ENCODE measurements at regions not wholly inside any gene's neighbourhood (a gene's known extent, or its start where the extent isn't known, plus 50 kb on each side); places are given as distances from the start of the nearest gene placed in this dataset.
A peak's percentile ranks its signal among the peaks of the same experiment; 100 is the strongest.

DNA sequence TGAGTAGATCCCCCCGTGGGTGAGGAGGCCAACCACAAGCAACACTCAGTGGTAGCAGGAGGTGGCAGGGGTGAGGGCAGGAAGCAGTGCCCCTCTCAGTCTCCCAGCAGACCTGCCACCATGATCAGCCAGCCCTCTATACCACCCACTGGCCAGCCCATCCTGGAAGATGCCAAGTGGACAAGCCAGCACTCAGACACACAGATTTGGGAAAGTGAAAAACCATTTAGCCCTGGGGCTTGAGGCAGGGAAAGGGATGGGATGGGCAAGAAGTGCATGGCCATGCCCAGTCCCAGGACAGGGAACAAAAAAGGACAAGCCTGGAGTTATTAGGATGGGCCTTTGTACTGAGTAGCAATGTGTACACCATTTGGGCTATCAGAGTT lies 76.9 kb downstream of the HFE start:
- TF ChIP-seq, protein P1, sequence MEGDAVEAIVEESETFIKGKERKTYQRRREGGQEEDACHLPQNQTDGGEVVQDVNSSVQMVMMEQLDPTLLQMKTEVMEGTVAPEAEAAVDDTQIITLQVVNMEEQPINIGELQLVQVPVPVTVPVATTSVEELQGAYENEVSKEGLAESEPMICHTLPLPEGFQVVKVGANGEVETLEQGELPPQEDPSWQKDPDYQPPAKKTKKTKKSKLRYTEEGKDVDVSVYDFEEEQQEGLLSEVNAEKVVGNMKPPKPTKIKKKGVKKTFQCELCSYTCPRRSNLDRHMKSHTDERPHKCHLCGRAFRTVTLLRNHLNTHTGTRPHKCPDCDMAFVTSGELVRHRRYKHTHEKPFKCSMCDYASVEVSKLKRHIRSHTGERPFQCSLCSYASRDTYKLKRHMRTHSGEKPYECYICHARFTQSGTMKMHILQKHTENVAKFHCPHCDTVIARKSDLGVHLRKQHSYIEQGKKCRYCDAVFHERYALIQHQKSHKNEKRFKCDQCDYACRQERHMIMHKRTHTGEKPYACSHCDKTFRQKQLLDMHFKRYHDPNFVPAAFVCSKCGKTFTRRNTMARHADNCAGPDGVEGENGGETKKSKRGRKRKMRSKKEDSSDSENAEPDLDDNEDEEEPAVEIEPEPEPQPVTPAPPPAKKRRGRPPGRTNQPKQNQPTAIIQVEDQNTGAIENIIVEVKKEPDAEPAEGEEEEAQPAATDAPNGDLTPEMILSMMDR (conservative IDR thresholded peaks at IDR 0.05; ENCODE audit: low read length), result no peak
- TF ChIP-seq EZH2phosphoT487 (IDR thresholded peaks at IDR 0.05; ENCODE audit: borderline replicate concordance), result no peak
- peaks cover 1% of the 10 kb centered on the region for H4K20me1 ChIP-seq (ENCODE audit: insufficient read depth, low read length, poor library complexity, severe bottlenecking)
- peak overlapping the region; percentile 20 for H3K9ac ChIP-seq (ENCODE audit: low read depth, low read length, poor library complexity, severe bottlenecking)
- H3K9me3 ChIP-seq (ENCODE audit: insufficient read depth, low read depth, low read length), result no peaks in the 10 kb centered on the region
- H3F3A ChIP-seq (ENCODE audit: low read depth), result no peaks in the 10 kb centered on the region
- H3K4me3 ChIP-seq (ENCODE audit: low read length, poor library complexity, severe bottlenecking), result peak overlapping the region; percentile 11
- no peaks in the 10 kb centered on the region for H3K9me2 ChIP-seq (replicated peaks; ENCODE audit: low read depth, low read length)
- H3K4me2 ChIP-seq (ENCODE audit: low read depth, low read length, poor library complexity, severe bottlenecking), result peak overlapping the region; percentile 35
- peaks cover 42% of the 10 kb centered on the region for H3K79me2 ChIP-seq (ENCODE audit: insufficient read depth, low read length)
- no peaks in the 10 kb centered on the region for H3K36me3 ChIP-seq (ENCODE audit: insufficient read depth, low read length)
- H3K4me1 ChIP-seq (ENCODE audit: insufficient read depth, low read length, poor library complexity, severe bottlenecking), result peaks cover 24% of the 10 kb centered on the region
- H3K27me3 ChIP-seq (ENCODE audit: insufficient read depth, low read length, poor library complexity, severe bottlenecking), result no peaks in the 10 kb centered on the region
- no peak overlapping the region for H2AFZ ChIP-seq (ENCODE audit: low read length)

DNA sequence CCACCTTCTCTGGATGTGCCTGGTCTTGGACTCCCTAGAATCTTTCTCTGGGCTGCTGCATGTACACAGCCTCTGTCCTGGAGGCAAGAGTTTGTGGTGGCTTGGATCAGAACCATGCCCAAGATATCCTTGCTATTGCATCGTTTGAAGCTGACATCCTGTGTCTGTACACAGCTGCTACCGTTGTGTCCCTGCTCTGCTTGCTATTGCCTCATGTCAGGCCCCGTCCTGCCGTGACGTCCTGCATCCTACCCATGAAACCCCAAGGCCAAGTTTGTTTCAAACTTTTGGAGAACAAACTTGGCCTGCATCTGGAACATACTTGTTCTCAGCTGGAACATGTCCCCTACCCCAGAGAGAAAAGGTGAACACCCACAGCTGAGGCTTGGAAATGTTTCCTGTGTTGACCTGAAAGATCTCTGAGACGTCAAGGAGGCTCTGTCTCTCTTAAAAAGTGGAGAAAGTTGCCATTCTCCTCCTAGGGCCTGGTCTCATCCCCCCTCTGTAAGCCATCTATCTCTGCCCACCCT lies 78.1 kb downstream of the HFE start:
- Histone ChIP-seq H3K36me3 (ENCODE audit: insufficient read depth, low read length) (no peaks in the 10 kb centered on the region), H3K9me2 (replicated peaks; ENCODE audit: low read depth, low read length) (no peaks in the 10 kb centered on the region)

DNA sequence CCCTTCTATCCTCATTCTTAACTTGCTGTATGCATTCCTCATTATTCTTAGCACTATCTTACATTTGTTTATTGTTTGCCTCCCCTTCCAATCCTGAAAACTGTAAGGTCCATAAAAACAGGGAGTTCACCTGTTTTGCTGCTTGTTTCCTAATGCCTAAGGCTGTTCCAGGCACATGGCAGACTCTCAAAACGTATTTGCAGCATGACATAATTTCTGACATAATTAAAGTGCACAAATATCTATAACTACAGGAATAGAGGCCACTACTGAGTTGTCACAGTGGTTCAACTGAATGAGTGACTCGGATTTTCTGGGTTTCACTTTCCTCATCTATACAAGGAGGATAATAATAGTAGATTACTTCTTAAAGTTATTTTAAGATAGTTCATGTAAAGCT lies 83.0 kb downstream of the HFE start:
- Histone ChIP-seq H3K4me3 (ENCODE audit: low read length, poor library complexity, severe bottlenecking) (peak overlapping the region; percentile 94), H2AFZ (ENCODE audit: low read length) (no peak overlapping the region), H3K79me2 (ENCODE audit: insufficient read depth, low read length) (peaks cover 49% of the 10 kb centered on the region), H4K20me1 (ENCODE audit: insufficient read depth, low read length, poor library complexity, severe bottlenecking) (no peaks in the 10 kb centered on the region), H3K27me3 (ENCODE audit: insufficient read depth, low read length, poor library complexity, severe bottlenecking) (no peaks in the 10 kb centered on the region), H3K36me3 (ENCODE audit: insufficient read depth, low read length) (no peaks in the 10 kb centered on the region), H3K9ac (ENCODE audit: low read depth, low read length, poor library complexity, severe bottlenecking) (peak overlapping the region; percentile 96), H3K4me2 (ENCODE audit: low read depth, low read length, poor library complexity, severe bottlenecking) (peak overlapping the region; percentile 82), H3K9me2 (replicated peaks; ENCODE audit: low read depth, low read length) (no peaks in the 10 kb centered on the region), H3K9me3 (ENCODE audit: insufficient read depth, low read depth, low read length) (no peaks in the 10 kb centered on the region), H3F3A (ENCODE audit: low read depth) (peaks cover 9% of the 10 kb centered on the region), H3K4me1 (ENCODE audit: insufficient read depth, low read length, poor library complexity, severe bottlenecking) (peaks cover 43% of the 10 kb centered on the region)
- no peak for TF ChIP-seq EZH2phosphoT487 (IDR thresholded peaks at IDR 0.05; ENCODE audit: borderline replicate concordance)
- TF ChIP-seq, protein P1 (conservative IDR thresholded peaks at IDR 0.05; ENCODE audit: low read length), result no peak

More for the DNA sequence above, 78.1 kb downstream of the HFE start:
- no peaks in the 10 kb centered on the region for H4K20me1 ChIP-seq (ENCODE audit: insufficient read depth, low read length, poor library complexity, severe bottlenecking)
- peaks cover 25% of the 10 kb centered on the region for H3K4me1 ChIP-seq (ENCODE audit: insufficient read depth, low read length, poor library complexity, severe bottlenecking)
- TF ChIP-seq, protein P1 (conservative IDR thresholded peaks at IDR 0.05; ENCODE audit: low read length), result no peak
- no peak for TF ChIP-seq EZH2phosphoT487 (IDR thresholded peaks at IDR 0.05; ENCODE audit: borderline replicate concordance)
- no peaks in the 10 kb centered on the region for H3K9me3 ChIP-seq (ENCODE audit: insufficient read depth, low read depth, low read length)
- no peaks in the 10 kb centered on the region for H3F3A ChIP-seq (ENCODE audit: low read depth)
- H3K4me2 ChIP-seq (ENCODE audit: low read depth, low read length, poor library complexity, severe bottlenecking), result no peak overlapping the region
- no peak overlapping the region for H3K9ac ChIP-seq (ENCODE audit: low read depth, low read length, poor library complexity, severe bottlenecking)
- H2AFZ ChIP-seq (ENCODE audit: low read length), result no peak overlapping the region
- no peaks in the 10 kb centered on the region for H3K27me3 ChIP-seq (ENCODE audit: insufficient read depth, low read length, poor library complexity, severe bottlenecking)
- no peak overlapping the region for H3K4me3 ChIP-seq (ENCODE audit: low read length, poor library complexity, severe bottlenecking)
- H3K79me2 ChIP-seq (ENCODE audit: insufficient read depth, low read length), result peaks cover 41% of the 10 kb centered on the region
